Loucy (cell line): ENCODE measurements at regions not wholly inside any gene's neighbourhood (a gene's known extent, or its start where the extent isn't known, plus 50 kb on each side); places are given as distances from the start of the nearest gene placed in this dataset.

Experiments
- H2AFZ ChIP-seq: fragments of 200-600 bp; sonication (generic); 2 replicates; pipeline ENCODE4 v1.6.0; 2016; ENCODE audit warnings: antibody characterized with exemption, mild to moderate bottlenecking, low read length, moderate library complexity
- H3F3A ChIP-seq: fragments of 200-600 bp; 2 replicates; pipeline ENCODE4 v1.6.0; 2016; ENCODE audit warnings: antibody characterized with exemption, low read depth, mild to moderate bottlenecking
- H3K27me3 ChIP-seq: fragments of 200-600 bp; sonication (generic); 2 replicates; pipeline ENCODE4 v1.6.1; 2014; ENCODE audit warnings: low read length, mild to moderate bottlenecking; ENCODE audit not compliant: insufficient read depth, poor library complexity, severe bottlenecking
- H3K36me3 ChIP-seq: fragments of 200-600 bp; sonication (generic); 2 replicates; pipeline ENCODE4 v1.6.1; 2016; ENCODE audit warnings: low read length; ENCODE audit not compliant: insufficient read depth
- H3K4me1 ChIP-seq: fragments of 200-600 bp; sonication (generic); 2 replicates; pipeline ENCODE4 v1.5.1; 2014; ENCODE audit warnings: low read length, mild to moderate bottlenecking; ENCODE audit not compliant: insufficient read depth, poor library complexity, severe bottlenecking
- H3K4me2 ChIP-seq: fragments of 200-600 bp; sonication (generic); 2 replicates; pipeline ENCODE4 v1.6.0; 2014; ENCODE audit warnings: antibody characterized with exemption, low read length, low read depth, mild to moderate bottlenecking; ENCODE audit not compliant: poor library complexity, severe bottlenecking
- H3K4me3 ChIP-seq: fragments of 200-600 bp; sonication (generic); 2 replicates; pipeline ENCODE4 v1.5.1; 2014; ENCODE audit warnings: low read length, mild to moderate bottlenecking, mixed read lengths; ENCODE audit not compliant: poor library complexity, severe bottlenecking
- H3K79me2 ChIP-seq: fragments of 200-600 bp; sonication (generic); 2 replicates; pipeline ENCODE4 v1.6.1; 2014; ENCODE audit warnings: low read length; ENCODE audit not compliant: insufficient read depth
- H3K9ac ChIP-seq: fragments of 200-600 bp; sonication (generic); 2 replicates; pipeline ENCODE4 v1.6.0; 2014; ENCODE audit warnings: mild to moderate bottlenecking, low read depth, low read length, moderate library complexity; ENCODE audit not compliant: poor library complexity, severe bottlenecking
- H3K9me2 ChIP-seq: fragments of 200-600 bp; sonication (generic); replicated peaks from 2 replicates; pipeline ENCODE4 v1.6.1; 2016; ENCODE audit warnings: low read depth, low read length, mixed read lengths
- H3K9me3 ChIP-seq: fragments of 200-600 bp; sonication (generic); 2 replicates; pipeline ENCODE4 v1.6.1; 2014; ENCODE audit warnings: mild to moderate bottlenecking, antibody characterized with exemption, low read length, low read depth; ENCODE audit not compliant: insufficient read depth
- H4K20me1 ChIP-seq: fragments of 200-600 bp; sonication (generic); 2 replicates; pipeline ENCODE4 v1.6.0; 2014; ENCODE audit warnings: antibody characterized with exemption, low read length, mild to moderate bottlenecking; ENCODE audit not compliant: insufficient read depth, poor library complexity, severe bottlenecking
- CTCF ChIP-seq: fragments of 200-600 bp; sonication (generic); conservative IDR thresholded peaks from 2 replicates; pipeline ENCODE4 v1.5.1; 2014; ENCODE audit warnings: mild to moderate bottlenecking, antibody characterized with exemption, low read length
- EZH2phosphoT487 ChIP-seq: fragments of 200-600 bp; IDR thresholded peaks from 2 replicates; pipeline ENCODE4 v1.6.1; 2018; ENCODE audit warnings: antibody characterized with exemption, mild to moderate bottlenecking, moderate library complexity, borderline replicate concordance

DNA sequence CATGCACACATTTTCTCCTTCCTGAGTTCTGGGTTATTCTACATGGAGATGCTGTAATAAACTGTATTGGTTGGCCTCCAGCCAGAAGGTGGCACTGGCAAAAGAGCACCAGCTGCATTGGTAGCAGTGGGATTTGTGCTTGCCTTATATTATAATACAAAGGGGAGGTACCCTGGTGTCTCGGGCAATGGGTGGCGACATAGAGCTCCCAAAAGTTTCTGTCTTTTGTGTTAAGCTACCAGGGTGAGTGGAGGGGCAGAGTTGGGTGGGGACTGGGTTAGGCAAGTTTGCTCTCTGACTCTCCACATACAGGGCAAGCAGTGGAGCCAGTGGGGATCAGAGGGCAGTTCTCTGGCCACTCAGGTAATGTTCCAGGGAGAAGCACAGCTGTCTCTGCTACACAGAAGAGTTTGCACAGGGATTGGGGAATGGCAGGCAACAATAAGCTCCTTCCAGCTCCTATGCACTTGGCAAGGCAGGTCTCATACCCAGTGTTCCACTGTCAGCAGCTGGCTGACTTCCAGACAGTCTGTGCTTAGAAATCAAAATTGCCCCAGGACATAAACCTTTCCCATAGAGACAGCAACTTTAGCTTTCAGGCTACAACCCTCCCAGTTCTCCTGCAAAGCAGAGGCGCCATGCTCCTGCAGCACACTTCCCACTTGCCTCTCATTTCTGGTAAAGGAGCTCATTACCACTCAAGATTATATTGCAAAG, 463.9 kb upstream of the PCDH7 start:
- Histone ChIP-seq H3K9ac (no peak overlapping the region), H3K4me2 (no peak overlapping the region), H3K9me3 (no peaks in the 10 kb centered on the region), H3K4me3 (no peak overlapping the region), H2AFZ (no peak overlapping the region), H3K4me1 (no peaks in the 10 kb centered on the region), H3K27me3 (no peaks in the 10 kb centered on the region), H3K36me3 (no peaks in the 10 kb centered on the region), H3F3A (no peaks in the 10 kb centered on the region), H3K79me2 (no peaks in the 10 kb centered on the region), H4K20me1 (no peaks in the 10 kb centered on the region), H3K9me2 (no peaks in the 10 kb centered on the region)
- TF ChIP-seq CTCF (no peak), EZH2phosphoT487 (no peak)

DNA sequence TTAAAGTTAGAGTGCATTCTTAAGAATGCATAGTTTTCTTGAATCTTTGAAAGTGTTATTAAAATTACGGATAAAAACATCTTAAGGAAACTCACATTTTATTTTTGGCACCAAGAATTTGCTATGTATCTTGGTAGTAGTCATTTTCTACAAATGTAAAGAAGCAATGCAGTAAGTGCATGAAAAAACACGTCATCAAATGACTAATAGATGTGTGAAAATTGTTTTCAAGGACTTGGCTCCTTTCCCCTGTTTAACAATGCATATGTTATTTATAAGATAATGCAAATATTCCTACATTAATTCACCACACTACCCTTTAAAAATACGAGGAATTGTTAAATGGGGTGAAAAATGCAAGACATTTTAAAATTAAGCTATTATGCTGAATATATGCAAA, 461.2 kb upstream of the PCDH7 start:
- no peaks in the 10 kb centered on the region for H3K36me3 ChIP-seq
- no peaks in the 10 kb centered on the region for H3K9me3 ChIP-seq
- no peak overlapping the region for H3K9ac ChIP-seq
- H3K4me2 ChIP-seq = no peak overlapping the region
- no peaks in the 10 kb centered on the region for H3F3A ChIP-seq
- H3K4me3 ChIP-seq = no peak overlapping the region
- H3K4me1 ChIP-seq = no peaks in the 10 kb centered on the region
- H3K9me2 ChIP-seq = no peaks in the 10 kb centered on the region
- no peak overlapping the region for H2AFZ ChIP-seq
- H3K27me3 ChIP-seq = no peaks in the 10 kb centered on the region
- H4K20me1 ChIP-seq = no peaks in the 10 kb centered on the region
- no peak for TF ChIP-seq CTCF
- no peak for TF ChIP-seq EZH2phosphoT487
- no peaks in the 10 kb centered on the region for H3K79me2 ChIP-seq

DNA sequence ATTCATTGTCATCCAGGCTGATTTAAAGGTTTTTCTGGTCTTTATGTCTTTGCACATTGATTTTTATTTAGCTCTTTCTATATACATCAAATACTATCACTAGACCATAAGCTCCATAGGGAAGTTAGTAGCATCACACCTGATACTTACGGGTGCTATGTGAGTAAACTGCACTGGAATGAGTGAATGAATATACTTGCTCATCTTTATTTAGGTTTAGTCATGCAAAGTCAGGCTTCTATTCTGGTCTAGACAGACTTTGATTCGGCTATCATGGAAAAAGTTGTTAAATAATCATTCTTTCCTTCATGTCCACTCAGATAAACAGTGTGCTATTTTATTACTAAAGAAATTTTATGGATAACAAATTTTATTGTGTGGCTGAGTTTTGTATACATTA, 457.8 kb upstream of the PCDH7 start:
- Histone ChIP-seq H3F3A (no peaks in the 10 kb centered on the region), H3K4me1 (no peaks in the 10 kb centered on the region), H4K20me1 (no peaks in the 10 kb centered on the region), H3K9ac (no peak overlapping the region), H3K27me3 (no peaks in the 10 kb centered on the region), H2AFZ (no peak overlapping the region), H3K79me2 (no peaks in the 10 kb centered on the region), H3K9me3 (no peaks in the 10 kb centered on the region), H3K4me3 (no peak overlapping the region), H3K4me2 (no peak overlapping the region), H3K9me2 (no peaks in the 10 kb centered on the region), H3K36me3 (no peaks in the 10 kb centered on the region)
- TF ChIP-seq EZH2phosphoT487 = no peak
- no peak for TF ChIP-seq CTCF
